ENCODE measurements at regions not wholly inside any gene's neighbourhood (a gene's known extent, or its start where the extent isn't known, plus 50 kb on each side); places are given as distances from the start of the nearest gene placed in this dataset.

- H3K4me2 ChIP-seq (ENCODE audit: low read length): no peak overlapping the region
- H3K9ac ChIP-seq (ENCODE audit: low read length): no peak overlapping the region
- no peak overlapping the region for H3K27ac ChIP-seq (ENCODE audit: low read depth, low read length, poor library complexity, severe bottlenecking)
- no peaks in the 10 kb centered on the region for H3K36me3 ChIP-seq (ENCODE audit: insufficient read depth, low read length)
- peaks cover 7% of the 10 kb centered on the region for H3K4me1 ChIP-seq (ENCODE audit: insufficient read depth, low read length, severe bottlenecking)
- H3K9me2 ChIP-seq (ENCODE audit: low read depth, low read length): no peaks in the 10 kb centered on the region
- no peaks in the 10 kb centered on the region for H3F3A ChIP-seq (ENCODE audit: insufficient read depth, low read length)
- 0 out of 2 replicates have a peak, but pooled peaks cover 3% of the 10 kb centered on the region for H3K27me3 ChIP-seq (ENCODE audit: insufficient read depth, low read length)
- TF ChIP-seq CTCF (IDR thresholded peaks at IDR 0.05; ENCODE audit: low read length): no peak
- TF ChIP-seq EZH2 (IDR thresholded peaks at IDR 0.05; ENCODE audit: borderline replicate concordance, low read length): no peak
- H3K9me3 ChIP-seq (ENCODE audit: low read length): no peaks in the 10 kb centered on the region
- no peaks in the 10 kb centered on the region for H4K20me1 ChIP-seq (ENCODE audit: insufficient read depth, low read length)
- H3K4me3 ChIP-seq (ENCODE audit: low read depth, low read length, poor library complexity, severe bottlenecking): no peak overlapping the region
- no peak overlapping the region for H2AFZ ChIP-seq (ENCODE audit: low read length)
- H3K79me2 ChIP-seq (ENCODE audit: insufficient read depth, low read length): no peaks in the 10 kb centered on the region
These were observed 412.0 kb upstream of the RBMS3 start for GRCh38 chr3:28868897-28869296.

- no peaks in the 10 kb centered on the region for H3K36me3 ChIP-seq (ENCODE audit: insufficient read depth, low read length)
- H3K27ac ChIP-seq (ENCODE audit: low read depth, low read length, poor library complexity, severe bottlenecking): no peak overlapping the region
- H2AFZ ChIP-seq (ENCODE audit: low read length): no peak overlapping the region
- no peak for TF ChIP-seq EZH2 (IDR thresholded peaks at IDR 0.05; ENCODE audit: borderline replicate concordance, low read length)
- H3K9ac ChIP-seq (ENCODE audit: low read length): no peak overlapping the region
- no peak overlapping the region for H3K4me3 ChIP-seq (ENCODE audit: low read depth, low read length, poor library complexity, severe bottlenecking)
- peaks cover 4% of the 10 kb centered on the region; the same call in 1 of the 2 replicates for H3K9me3 ChIP-seq (ENCODE audit: low read length)
- no peaks in the 10 kb centered on the region for H3F3A ChIP-seq (ENCODE audit: insufficient read depth, low read length)
- no peaks in the 10 kb centered on the region for H3K9me2 ChIP-seq (ENCODE audit: low read depth, low read length)
- peaks cover 11% of the 10 kb centered on the region for H3K4me1 ChIP-seq (ENCODE audit: insufficient read depth, low read length, severe bottlenecking)
- no peaks in the 10 kb centered on the region for H3K79me2 ChIP-seq (ENCODE audit: insufficient read depth, low read length)
- no peaks in the 10 kb centered on the region for H3K27me3 ChIP-seq (ENCODE audit: insufficient read depth, low read length)
- no peak overlapping the region for H3K4me2 ChIP-seq (ENCODE audit: low read length)
- no peaks in the 10 kb centered on the region for H4K20me1 ChIP-seq (ENCODE audit: insufficient read depth, low read length)
These were observed 403.0 kb upstream of the RBMS3 start for GRCh38 chr3:28877912-28878311.

GRCh38 chr3:28890373-28890772, 390.5 kb upstream of the RBMS3 start:
- Histone ChIP-seq H3K27me3 (ENCODE audit: insufficient read depth, low read length) (no peaks in the 10 kb centered on the region), H3K4me3 (ENCODE audit: low read depth, low read length, poor library complexity, severe bottlenecking) (no peak overlapping the region), H3K9me2 (ENCODE audit: low read depth, low read length) (no peaks in the 10 kb centered on the region), H3K79me2 (ENCODE audit: insufficient read depth, low read length) (no peaks in the 10 kb centered on the region), H2AFZ (ENCODE audit: low read length) (no peak overlapping the region), H3K27ac (ENCODE audit: low read depth, low read length, poor library complexity, severe bottlenecking) (no peak overlapping the region), H3K36me3 (ENCODE audit: insufficient read depth, low read length) (no peaks in the 10 kb centered on the region), H3F3A (ENCODE audit: insufficient read depth, low read length) (no peaks in the 10 kb centered on the region), H3K9ac (ENCODE audit: low read length) (no peak overlapping the region), H3K4me1 (ENCODE audit: insufficient read depth, low read length, severe bottlenecking) (peaks cover 12% of the 10 kb centered on the region), H4K20me1 (ENCODE audit: insufficient read depth, low read length) (no peaks in the 10 kb centered on the region), H3K4me2 (ENCODE audit: low read length) (no peak overlapping the region), H3K9me3 (ENCODE audit: low read length) (no peaks in the 10 kb centered on the region)
- no peak for TF ChIP-seq EZH2 (IDR thresholded peaks at IDR 0.05; ENCODE audit: borderline replicate concordance, low read length)
- TF ChIP-seq CTCF (IDR thresholded peaks at IDR 0.05; ENCODE audit: low read length): no peak

GRCh38 chr3:28891485-28891884, 389.4 kb upstream of the RBMS3 start:
- Histone ChIP-seq H3K27me3 (ENCODE audit: insufficient read depth, low read length) (no peaks in the 10 kb centered on the region), H3K9me3 (ENCODE audit: low read length) (no peaks in the 10 kb centered on the region), H3K9me2 (ENCODE audit: low read depth, low read length) (no peaks in the 10 kb centered on the region), H3K4me3 (ENCODE audit: low read depth, low read length, poor library complexity, severe bottlenecking) (no peak overlapping the region), H3K27ac (ENCODE audit: low read depth, low read length, poor library complexity, severe bottlenecking) (no peak overlapping the region), H3K79me2 (ENCODE audit: insufficient read depth, low read length) (no peaks in the 10 kb centered on the region), H3K9ac (ENCODE audit: low read length) (no peak overlapping the region), H4K20me1 (ENCODE audit: insufficient read depth, low read length) (no peaks in the 10 kb centered on the region), H3F3A (ENCODE audit: insufficient read depth, low read length) (no peaks in the 10 kb centered on the region), H3K4me2 (ENCODE audit: low read length) (no peak overlapping the region), H3K4me1 (ENCODE audit: insufficient read depth, low read length, severe bottlenecking) (peaks cover 12% of the 10 kb centered on the region), H3K36me3 (ENCODE audit: insufficient read depth, low read length) (no peaks in the 10 kb centered on the region), H2AFZ (ENCODE audit: low read length) (0 out of 2 replicates have a peak overlapping the region, but pooled peaks have one; percentile 32)
- TF ChIP-seq EZH2 (IDR thresholded peaks at IDR 0.05; ENCODE audit: borderline replicate concordance, low read length): no peak
- no peak for TF ChIP-seq CTCF (IDR thresholded peaks at IDR 0.05; ENCODE audit: low read length)
